ENCODE measurements at regions not wholly inside any gene's neighbourhood (a gene's known extent, or its start where the extent isn't known, plus 50 kb on each side); places are given as distances from the start of the nearest gene placed in this dataset.

GRCh38 chr5:172528440-172528839 lies 74.1 kb upstream of the SH3PXD2B start (continued):
- no peak for TF ChIP-seq ZNF462 (CRISPR knock-in tag; IDR thresholded peaks at IDR 0.05)
- no peak for TF ChIP-seq EZH2phosphoT487 (IDR thresholded peaks at IDR 0.05; ENCODE audit: unreplicated experiment)
- TF ChIP-seq NANOG (IDR thresholded peaks at IDR 0.05; ENCODE audit: borderline replicate concordance): no peak
- no peak for TF ChIP-seq REST (IDR thresholded peaks at IDR 0.05; ENCODE audit: unreplicated experiment)
- no peak for TF ChIP-seq STAT1 (IDR thresholded peaks at IDR 0.05; ENCODE audit: unreplicated experiment)
- no peak for TF ChIP-seq EZH2 (IDR thresholded peaks at IDR 0.05; ENCODE audit: low read depth, unreplicated experiment)
- TF ChIP-seq POLR2AphosphoS5 (IDR thresholded peaks at IDR 0.05; ENCODE audit: low read depth): no peak
- no peak for TF ChIP-seq JUNB (IDR thresholded peaks at IDR 0.05; ENCODE audit: unreplicated experiment)
- no peak for TF ChIP-seq CREB1 (CRISPR knock-in tag; IDR thresholded peaks at IDR 0.05; ENCODE audit: low read depth)
